GM21423 (cell line): ENCODE measurements at regions not wholly inside any gene's neighbourhood (a gene's known extent, or its start where the extent isn't known, plus 50 kb on each side); places are given as distances from the start of the nearest gene placed in this dataset.

Experiments
- ATAC-seq: cut with Tn5 transposase; IDR thresholded peaks from one replicate; pipeline ENCODE4 v1.9.1; 2021; ENCODE audit warnings: mild to moderate bottlenecking, moderate library complexity; ENCODE audit not compliant: unreplicated experiment

DNA sequence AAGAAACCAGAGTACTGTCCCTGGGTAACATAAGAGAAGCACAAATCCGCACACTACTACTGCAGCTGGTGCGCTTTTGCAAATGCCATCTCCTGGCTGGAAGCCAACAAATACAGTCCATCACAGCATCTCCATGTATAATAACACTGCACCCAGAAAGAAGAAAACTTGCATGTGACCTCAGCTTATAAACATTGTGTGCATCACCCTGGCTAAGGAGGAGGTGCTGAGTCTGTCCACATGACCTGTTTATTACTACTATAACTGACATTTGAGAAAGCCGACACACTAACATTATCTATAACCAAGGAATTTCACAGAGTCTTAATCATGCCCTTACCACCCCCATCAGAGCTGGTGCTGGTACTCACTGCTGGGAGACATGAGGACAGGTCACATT is 516.8 kb downstream of the CFAP47 start:
- ATAC-seq = no peak

GRCh38 chrX:36443007-36443406 is 523.5 kb downstream of the CFAP47 start:
- ATAC-seq = no peak

DNA sequence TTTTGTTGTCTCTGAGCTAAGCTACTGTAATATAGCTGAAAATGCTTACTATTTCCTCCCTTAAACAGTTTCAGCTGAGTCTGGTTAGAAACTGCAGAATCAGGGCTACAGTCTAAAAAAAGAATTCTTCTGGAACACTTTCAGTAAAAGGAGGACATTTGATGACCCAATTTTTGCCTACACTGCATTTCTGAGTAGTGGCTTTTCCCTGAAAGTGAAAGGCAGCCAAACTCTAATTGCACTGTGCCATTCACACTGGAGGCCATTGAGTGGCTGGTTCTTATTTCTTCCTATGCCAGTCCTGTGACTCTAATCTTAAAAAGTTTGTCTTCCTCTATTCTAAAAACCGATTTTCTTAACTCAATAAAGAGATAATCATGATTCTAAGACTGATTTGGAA is 526.0 kb downstream of the CFAP47 start:
- ATAC-seq = no peak

DNA sequence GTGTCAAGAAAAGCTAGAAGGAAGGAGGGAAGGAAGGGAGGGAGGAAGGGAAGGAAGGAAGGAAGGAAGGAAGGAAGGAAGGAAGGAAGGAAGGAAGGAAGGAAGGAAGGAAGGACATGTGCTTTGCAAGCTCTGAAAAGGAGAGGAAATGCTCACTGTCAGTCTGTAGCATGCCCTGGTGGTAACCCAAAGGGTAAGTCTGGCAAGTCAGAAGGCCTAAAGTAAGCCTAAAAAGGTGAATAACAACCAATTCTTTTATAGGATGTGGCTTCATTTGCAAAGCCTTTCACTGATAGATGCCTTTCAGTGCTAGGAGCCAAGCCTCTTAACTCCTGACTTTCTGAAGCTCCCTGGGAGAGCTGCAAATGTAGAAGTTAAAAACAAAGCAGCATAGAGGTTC is 542.6 kb downstream of the CFAP47 start:
- no peak for ATAC-seq

DNA sequence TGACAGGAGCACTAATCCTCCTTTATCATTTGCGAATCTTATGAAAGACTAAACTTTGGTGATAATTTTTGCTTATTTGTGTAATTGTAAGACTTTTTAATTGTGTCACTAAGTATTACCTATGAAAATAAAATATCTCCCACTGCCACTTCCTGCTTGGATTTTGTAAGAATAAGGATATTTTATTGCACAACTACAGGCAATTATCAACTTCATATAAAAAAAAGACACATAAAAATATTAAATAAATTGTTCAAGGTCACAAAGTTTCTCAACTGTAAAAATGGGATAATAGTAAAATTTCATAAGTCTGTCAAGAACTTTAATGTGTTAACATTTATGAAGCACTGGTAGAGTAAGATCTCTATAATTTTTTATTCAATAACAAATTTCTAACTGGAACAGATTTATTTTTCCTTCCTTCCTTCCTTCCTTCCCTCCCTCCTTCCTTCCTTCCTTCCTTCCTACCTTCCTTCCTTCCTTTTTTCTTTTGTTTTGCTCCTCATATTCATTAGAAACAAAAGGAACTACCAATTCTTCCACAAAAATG is 527.6 kb upstream of the FAM47C start:
- no peak for ATAC-seq

DNA sequence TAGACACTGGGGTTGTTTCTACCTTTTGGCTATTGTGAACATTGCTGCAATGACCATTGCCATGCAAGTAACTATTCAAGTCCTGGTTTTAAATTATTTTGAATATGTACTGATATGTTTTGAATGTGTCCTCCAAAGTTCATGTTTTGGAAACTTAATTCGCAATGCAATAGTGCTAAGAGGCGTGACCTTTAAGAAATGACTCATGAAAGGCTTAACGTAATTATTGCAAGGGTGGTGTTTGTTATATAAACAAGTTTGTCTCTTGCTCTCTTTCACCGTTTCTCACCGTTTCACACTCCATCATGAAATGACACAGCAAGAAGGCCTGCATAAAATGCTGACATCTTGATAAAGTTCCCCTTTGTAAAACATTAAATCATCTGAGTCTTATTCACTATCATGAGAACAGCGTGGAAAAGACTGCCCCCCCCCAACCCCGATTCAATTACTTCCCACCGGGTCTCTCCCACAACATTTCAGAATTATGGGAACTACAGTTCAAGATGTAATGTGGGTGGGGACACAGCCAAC is 506.9 kb upstream of the FAM47C start:
- no peak for ATAC-seq

- no peak for ATAC-seq
Observed at GRCh38 chrX:36504625-36505024, 503.5 kb upstream of the FAM47C start.

DNA sequence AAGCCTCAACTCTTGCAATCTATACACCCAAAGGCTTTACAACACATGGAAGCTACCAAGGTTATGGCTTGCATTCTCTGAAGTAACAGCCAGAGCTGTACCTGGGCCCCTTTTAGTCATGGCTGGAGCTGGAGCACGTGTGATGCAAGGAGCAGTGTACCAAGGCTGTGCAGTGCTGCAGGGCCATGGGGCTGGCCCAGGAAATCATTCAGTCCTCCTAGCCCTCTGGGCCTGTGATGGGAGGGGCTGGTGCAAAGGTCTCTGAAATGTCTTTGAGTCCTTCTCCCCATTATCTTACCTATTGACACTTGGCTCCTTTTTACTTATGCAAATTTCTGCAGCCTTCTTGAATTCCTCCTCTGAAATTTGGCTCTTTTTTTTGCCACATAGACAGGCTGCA is 500.1 kb upstream of the FAM47C start:
- ATAC-seq = no peak

- no peak for ATAC-seq
Observed at GRCh38 chrX:36510736-36511135, 497.4 kb upstream of the FAM47C start.

- ATAC-seq = no peak
Observed at GRCh38 chrX:36528661-36529060, 479.5 kb upstream of the FAM47C start.

DNA sequence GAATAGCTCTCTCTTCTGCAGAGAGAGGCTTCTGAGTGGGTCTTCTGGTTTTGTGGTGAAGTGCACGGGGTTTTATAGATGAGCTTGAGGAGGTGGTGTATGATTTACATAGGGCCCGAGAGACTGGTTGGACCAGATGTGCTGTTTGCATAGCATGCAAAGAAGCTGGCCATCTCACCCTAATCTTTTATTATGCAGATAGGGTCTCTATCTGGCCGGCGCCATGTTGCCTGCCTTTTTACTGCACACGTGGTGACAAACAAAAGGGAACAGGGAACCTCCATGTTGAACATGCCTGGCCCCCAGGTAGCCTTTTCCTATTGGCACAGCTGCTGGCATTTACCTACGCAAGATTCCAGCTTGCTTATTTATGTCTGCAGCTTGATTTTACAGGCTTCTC is 473.3 kb upstream of the FAM47C start:
- ATAC-seq = no peak

GRCh38 chrX:36543499-36543898 is 464.7 kb upstream of the FAM47C start:
- ATAC-seq = no peak

DNA sequence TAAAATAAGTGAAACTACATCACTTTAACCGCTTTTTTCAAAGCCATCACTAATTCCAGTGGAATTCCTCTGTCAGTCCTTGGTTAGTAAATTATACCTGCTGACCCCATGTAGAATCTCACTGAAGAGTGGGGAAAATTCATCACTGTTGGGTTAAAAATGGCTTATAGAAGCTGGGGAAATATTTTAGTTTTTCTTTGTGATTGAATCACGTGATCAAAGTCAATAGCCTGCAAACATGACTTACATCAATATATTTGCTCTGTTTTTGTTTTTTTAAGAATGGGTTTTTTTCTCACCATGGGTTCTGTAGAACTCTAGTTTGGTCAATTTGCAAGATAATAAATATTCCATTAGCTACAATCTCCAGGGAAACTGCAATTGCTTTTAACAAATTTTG is 445.2 kb upstream of the FAM47C start:
- no peak for ATAC-seq

DNA sequence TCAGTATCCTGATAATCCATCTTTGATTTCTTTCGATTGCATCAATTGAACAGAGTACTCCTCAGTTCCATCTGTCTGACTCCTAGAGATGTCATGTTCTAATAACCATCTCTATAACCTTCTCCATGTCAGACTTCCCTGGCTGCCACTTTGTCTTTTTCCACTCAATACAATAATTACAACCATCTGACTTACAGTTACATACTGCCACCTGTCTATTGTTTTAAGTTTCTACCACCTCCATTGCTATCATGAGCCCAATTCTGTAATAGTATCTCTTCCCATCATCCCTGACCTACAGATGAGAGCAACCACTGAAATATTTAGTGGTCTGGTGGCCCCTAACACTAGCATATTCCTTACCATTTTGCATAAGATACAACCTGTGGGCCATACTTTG is 439.2 kb upstream of the FAM47C start:
- ATAC-seq = no peak

GRCh38 chrX:36573720-36574119 is 434.4 kb upstream of the FAM47C start:
- no peak for ATAC-seq

DNA sequence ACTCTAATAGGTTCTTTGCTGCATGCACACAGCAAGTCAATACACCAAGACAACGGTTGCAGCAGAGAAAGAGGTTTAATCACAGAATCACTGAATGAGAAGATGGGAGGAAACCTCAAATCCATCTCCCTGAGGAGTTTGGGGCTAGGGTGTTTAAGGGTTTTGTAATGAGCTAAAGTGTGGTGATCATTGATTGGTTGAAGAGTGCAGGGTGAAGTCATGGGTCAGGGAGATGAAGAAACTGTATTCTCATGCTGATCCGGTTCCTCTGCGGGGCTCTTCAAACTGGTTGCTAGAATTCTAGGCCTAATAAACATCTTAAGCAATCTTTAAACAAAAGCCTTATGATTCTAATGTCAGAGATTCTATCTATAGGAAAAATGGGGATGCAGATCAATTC is 432.5 kb upstream of the FAM47C start:
- ATAC-seq = no peak

DNA sequence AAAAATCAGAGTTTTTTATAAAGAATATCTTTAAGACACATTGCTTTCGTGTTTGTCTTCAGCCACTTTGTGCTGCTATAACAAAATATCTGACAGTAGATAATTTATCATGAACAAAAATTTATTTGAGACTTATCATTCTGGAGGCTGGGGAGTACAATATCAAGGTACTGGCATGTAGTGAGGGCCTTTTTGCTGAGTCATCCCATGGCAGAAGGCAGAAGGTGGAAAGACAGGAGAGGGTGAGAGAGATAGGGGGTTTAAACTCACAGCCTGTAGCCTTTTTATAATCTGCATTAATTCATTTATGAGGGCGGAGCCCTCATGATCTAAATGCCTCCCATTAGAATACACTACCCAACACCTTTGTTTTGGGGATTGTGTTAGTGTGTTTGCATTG is 431.2 kb upstream of the FAM47C start:
- no peak for ATAC-seq

DNA sequence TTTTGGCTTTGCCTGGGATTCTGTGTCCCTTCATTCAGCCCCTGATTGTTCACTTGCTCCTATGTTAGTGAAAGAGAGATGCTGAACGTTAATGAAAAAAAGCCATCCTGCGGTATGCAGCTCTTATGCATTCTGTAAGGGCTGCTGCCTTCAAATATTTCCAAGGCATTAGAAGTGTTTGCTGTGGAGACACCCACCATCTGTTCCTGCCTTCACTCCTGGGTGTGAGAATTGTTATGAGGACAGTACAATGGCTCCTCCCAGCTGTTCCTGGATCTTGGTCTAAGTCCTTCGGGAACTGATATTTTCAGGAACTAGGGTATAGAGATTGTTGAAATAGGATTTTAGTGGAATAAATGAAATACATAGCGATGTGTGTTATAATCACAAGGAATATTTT is 427.1 kb upstream of the FAM47C start:
- no peak for ATAC-seq

- no peak for ATAC-seq
Observed at GRCh38 chrX:36583674-36584073, 424.5 kb upstream of the FAM47C start.

- no peak for ATAC-seq
Observed at GRCh38 chrX:36609616-36610585, 398.3 kb upstream of the FAM47C start.

GRCh38 chrX:36626898-36627297 is 381.3 kb upstream of the FAM47C start:
- no peak for ATAC-seq

DNA sequence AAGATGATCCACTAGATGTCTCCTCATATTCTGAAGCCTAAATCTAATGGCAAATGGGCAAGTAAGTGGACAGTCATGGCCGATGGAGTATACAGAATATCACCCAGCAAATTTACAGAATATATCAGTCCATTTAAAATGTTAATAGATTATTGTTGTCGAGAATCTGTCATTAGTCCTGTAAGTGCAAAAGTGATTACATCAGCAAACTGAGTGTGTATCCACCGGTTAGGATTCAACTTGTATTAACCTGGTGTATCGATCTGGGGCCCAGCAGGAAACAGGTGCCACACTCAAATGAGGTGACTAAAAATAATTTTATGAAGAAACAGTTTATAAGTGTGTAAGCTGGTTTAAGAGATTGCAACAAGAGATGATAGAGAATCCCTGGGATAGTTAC is 367.9 kb upstream of the FAM47C start:
- no peak for ATAC-seq
